ENCODE measurements at regions not wholly inside any gene's neighbourhood (a gene's known extent, or its start where the extent isn't known, plus 50 kb on each side); places are given as distances from the start of the nearest gene placed in this dataset.

DNA sequence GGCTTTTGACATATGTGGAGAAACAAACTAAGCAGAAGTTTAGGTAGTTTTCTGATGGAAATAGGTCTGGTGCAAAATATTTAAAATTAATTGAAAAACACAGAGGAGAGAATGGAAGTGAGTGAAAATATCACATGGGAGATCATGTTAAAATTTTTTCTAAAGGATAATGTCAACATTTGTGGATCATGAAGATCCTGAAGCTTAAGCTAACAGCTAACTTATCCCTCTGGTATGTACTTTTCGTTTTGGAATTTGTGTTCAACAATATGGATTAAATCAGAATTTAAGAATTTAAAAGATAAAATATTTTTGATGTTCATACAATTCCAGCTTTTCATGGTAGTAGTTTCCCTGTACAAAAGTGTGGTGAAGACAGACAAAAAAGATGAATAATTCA lies 572.8 kb upstream of the FAM241A start:
- DNase-seq (ENCODE audit: low spot score), result no peak

DNA sequence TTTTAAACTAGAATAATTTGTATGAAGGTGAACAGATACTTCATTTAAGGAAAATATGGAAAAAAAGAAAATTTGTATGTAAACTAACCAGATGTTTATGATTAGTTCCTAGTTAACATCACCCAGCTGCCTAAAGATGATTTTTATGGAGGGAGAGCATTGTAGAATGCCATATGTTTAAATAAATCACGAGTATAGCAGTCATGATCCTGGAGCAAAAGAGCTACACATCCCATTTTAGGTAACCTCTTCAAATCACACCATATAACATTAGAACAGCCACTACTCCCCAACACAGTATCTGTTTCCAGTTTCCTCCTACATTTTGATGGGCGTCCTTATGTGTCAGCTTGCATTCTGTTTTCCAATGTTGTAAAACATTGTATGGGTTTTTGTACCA lies 571.9 kb upstream of the FAM241A start:
- no peak for DNase-seq (ENCODE audit: low spot score)

DNA sequence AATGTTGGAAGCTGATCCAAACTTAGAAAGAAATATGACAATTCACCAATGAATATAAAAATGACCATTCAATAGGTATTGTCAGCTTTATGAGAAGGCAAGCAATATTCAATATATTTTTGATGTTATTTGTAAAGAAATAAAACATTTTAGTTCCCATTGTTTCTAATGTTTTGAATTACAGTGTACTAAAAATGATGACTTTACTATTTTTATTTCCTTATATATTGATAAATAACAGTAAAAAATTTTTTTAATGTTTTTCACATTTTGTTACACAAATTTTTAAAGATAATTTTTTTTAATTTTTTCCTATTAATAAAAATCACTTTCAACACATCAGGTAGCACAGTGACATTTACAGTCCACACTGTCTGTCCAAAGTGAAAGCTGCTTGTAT lies 565.5 kb upstream of the FAM241A start:
- no peak for DNase-seq (ENCODE audit: low spot score)

DNA sequence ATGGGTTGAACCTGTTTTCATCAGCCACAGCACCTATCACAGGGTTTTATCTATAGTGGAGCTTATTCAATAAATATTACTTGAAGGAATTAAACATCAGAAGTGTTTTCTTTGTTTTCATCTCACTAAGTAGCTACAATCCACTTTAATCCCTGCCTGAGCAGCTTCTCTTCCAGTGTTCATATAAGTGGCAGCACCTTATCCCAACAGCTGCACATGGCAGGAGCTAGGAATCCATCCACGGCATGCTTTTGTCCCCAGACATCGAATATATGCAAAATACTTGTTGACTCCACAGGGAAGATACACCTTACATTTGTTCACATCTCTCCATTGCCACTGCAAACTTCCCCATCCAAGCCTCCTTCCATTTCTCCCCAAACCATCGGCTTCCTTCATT lies 549.8 kb upstream of the FAM241A start:
- DNase-seq (ENCODE audit: low spot score), result no peak

DNA sequence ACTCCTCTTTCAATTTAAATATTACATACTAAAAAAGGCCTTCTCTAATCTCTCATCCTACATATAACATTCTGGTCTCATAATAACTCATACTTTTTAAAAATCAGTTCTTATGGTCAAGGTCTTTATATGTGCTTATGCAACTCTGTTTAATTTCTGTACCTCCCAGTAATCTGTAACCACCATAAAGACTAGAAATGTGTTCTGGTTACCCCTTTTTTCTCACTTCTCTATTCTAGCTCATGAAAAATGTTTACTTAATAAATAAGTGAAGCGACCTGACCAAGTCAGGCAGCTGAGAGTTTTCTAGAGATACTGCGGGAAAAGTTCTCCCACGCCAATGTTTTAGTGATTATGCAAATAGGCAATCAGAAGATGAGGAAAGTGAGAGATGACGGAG lies 548.8 kb upstream of the FAM241A start:
- DNase-seq (ENCODE audit: low spot score), result no peak

DNA sequence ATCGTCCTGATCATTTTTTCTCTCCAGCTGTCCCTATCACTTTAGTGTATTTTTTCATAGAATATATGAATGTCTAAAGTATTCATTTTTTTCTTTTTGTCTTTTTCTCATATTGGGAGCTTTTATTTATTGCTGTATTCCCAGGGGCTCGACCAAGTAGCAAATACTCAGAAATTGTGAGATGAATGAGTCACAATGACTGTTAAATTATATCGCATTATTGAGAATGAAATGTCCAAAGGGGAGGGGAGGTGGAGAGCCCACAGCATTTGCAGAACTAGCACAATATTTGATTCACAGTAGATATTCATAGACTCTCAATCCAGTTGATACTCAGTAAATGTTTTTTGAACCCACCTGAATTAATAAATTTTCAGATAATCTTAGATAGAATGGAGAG lies 543.6 kb upstream of the FAM241A start:
- DNase-seq (ENCODE audit: low spot score), result no peak

DNA sequence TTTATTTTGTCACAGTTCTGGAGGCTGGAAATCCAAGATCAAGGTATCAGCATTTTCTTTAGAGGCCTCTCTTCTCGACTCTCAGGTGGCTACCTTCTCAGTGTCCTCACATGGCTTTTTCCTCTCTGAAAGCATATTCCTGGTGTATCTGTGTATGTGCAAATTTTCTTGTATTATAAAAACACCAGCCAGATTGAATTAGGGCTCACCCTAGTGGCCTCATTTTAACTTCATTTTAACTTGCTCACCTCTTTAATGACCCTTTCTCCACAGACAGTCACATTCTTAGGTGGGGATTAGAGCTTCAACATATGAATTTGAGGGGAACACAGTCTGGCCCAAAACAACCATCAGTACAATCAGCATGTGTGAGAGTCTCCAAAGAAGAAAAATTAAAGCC lies 542.4 kb upstream of the FAM241A start:
- peak; percentile 3 for DNase-seq (ENCODE audit: low spot score)

DNA sequence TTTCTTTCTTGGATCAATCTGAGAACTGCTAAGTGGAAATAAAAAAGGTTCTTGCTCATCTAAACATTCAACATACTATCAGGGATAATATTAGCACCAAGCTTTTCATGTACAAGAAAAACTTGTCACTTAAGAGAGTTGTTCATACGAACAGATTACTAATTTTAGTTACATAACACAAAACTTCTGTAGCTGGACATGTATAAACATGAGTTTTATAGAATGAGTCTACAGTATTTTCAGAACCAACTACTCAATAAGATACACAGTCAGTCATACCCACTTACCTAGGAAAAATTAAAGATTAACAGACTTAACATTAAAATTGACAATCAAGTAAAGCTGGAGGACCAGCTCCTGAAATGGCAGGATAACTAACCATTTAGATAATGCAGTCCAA lies 540.1 kb upstream of the FAM241A start:
- DNase-seq (ENCODE audit: low spot score), result no peak

DNA sequence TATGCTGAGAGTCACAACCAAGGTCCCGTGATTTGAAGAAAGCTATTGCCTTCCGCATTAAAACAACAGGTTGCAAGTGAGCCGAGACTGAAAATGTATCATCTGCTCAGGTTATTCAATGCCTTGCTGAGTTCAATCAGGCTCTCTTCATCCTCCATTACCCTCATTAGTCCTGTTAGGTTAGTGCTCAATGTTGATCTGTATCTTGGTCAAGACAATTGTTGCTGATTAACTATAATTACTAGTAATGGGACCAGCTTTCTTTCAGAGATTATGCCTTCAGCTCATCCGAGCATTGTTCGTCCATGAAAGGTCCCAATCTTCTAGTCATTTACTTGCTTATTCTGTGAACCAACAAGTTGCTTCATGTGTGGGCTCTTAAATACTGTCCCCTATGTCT lies 534.6 kb upstream of the FAM241A start:
- no peak for DNase-seq (ENCODE audit: low spot score)

DNA sequence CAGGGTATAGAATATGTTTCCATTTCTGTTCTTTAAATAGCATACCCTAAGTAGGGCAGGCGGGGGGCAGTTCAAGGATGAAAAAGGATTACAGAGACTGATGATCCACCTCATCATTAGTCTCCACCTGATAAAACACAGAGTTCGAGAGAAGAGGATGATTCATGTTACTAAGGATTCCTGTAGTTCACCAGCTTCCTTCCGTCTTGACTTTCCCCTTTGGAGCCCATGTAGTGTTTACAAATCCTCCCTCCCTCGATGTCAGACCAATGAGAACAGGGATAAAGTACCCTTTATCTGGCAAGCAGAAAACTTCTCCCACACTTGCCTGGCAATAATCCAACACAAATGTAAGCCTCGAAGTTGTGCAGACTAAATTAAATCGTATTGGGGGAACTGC lies 526.3 kb upstream of the FAM241A start:
- no peak for DNase-seq (ENCODE audit: low spot score)

DNA sequence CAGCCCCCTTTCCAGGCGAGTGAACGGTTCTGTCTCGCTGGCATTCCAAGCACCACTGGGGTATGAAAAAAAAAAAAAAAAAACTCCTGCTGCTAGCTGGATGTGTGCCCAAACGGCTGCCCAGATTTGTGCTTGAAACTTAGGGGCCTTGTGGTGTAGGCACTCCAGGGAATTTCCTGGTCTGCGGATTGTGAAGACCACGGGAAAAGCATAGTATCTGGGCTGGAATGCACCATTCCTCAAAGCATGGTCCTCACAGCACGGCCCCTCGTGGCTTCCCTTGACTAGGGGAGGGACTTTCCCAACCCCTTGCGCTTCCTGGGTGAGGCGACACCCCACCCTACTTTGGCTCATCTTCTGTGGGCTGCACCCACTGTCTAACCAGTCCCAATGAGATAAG lies 516.8 kb upstream of the FAM241A start:
- no peak for DNase-seq (ENCODE audit: low spot score)

DNA sequence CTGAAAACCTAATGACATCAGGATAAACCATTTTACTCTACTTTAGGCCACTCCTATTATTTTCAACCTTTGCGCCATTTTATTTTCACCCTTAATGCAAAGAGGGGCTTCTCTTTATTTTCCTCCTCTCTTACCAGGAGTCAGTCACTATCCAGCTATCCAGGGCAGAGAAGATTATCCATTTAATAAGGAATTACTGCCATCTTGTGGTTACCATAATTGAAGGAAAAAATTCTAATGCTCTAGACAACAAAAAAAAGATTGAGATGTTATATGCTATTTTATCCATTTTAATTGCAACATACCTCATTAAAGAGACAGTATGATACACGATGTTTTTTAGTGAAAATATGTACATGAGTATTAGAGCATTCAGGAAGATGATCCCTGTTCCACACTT lies 514.5 kb upstream of the FAM241A start:
- peak; percentile 38 for DNase-seq (ENCODE audit: low spot score)

DNA sequence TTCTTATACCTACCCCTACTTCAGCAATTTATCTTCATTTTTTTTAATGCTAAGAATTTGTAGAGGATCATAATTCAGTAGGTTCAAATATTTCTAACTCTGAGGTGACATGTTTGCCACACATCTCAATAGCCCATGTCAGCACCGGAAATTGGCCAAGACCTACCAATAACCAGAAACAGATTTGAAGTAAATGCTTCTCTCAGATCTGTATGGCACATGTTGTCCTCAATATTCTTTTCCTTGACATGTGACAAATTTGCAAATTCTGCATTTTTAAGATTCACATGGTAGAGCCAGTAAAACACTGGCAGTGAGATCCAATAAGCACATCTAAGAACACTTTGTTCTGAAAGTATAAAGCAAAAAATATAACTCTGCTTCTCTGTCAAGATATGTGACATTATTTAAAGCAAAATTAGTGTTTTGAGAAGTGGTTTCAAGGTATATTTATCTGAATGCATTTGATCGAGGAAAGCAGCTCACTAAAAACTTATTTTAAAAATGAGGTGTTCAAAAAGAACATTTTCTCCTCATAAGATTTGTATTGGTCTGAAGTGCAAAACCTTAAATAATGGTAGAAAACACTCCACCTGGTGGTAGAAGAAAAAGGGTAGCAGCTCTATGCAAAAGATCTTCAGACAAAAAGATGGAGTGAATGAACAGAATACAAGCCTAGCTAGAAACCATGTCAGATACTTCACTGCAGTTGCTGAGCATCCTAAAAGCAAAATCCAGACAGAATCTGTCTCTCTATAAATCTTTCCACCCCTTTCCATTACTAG lies 513.8 kb upstream of the FAM241A start:
- peak; percentile 14 for DNase-seq (ENCODE audit: low spot score)

DNA sequence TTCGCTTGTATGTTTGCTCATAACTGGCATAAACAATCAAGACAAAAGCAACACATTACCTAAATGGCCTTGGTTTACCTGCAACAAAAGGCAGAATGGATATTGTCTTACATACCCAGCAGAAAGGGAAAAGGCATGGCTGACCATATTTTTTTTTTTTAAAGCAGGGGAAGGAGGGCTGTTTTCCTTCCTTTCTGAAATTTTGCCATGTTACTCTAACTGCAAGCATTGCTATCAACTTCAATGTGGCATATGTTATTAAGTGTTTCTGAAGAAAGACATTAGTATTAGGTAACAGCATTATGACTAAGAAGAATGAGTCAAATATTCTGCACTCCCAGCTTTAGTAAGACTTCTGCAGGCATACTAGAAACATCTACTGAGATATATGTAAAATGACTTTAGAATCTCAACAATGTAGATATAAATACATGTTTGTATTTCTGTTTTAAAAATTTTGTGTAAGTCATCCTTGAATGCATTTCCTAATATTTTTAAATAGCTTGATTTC lies 512.6 kb upstream of the FAM241A start:
- no peak for DNase-seq (ENCODE audit: low spot score)

DNA sequence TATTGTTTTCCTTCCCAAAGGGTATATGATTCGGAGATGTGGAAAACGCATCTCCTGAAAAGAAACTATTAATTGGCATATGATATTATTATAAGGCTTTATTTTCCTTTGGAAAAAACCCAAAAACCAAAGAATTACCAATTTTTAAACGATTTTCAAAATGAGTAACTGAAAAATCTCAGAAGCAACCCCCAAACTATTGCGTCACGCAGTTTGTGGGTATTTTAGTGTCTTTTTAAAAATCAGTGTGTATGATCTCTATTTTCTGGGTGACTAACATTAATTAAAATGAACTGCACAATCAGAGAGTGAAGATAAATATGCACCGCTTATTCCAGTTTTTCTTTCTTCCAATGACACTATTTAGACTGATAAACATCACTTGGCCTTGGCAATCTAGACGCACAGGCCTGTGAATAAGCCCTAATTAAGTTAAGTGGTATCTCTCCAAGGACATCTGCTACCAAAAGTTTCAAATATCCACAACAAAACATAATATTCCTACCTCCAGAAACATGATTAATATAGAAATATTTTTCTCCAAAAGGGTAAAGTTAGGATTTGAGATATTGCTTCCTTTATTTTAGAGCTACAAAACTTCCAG lies 511.5 kb upstream of the FAM241A start:
- no peak for DNase-seq (ENCODE audit: low spot score)

DNA sequence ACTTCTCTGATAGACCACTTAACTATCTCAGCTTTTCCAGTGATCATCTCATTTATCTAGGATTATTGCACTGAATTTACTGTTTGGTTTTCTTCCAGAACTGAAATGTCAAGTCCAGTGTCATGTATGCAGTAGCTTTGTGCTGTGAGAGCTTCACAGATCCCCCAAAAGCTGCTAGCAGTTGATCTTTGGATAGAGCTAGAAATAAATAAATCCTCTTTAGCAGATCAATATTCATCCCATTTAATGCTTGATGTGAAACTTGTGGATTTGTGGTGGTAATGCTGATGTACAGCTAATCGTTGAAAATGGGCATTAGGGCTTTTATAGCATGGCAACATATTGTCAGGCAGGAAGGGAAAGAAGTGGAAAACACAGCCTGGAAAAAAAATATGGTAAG lies 509.6 kb upstream of the FAM241A start:
- DNase-seq (ENCODE audit: low spot score), result no peak

DNA sequence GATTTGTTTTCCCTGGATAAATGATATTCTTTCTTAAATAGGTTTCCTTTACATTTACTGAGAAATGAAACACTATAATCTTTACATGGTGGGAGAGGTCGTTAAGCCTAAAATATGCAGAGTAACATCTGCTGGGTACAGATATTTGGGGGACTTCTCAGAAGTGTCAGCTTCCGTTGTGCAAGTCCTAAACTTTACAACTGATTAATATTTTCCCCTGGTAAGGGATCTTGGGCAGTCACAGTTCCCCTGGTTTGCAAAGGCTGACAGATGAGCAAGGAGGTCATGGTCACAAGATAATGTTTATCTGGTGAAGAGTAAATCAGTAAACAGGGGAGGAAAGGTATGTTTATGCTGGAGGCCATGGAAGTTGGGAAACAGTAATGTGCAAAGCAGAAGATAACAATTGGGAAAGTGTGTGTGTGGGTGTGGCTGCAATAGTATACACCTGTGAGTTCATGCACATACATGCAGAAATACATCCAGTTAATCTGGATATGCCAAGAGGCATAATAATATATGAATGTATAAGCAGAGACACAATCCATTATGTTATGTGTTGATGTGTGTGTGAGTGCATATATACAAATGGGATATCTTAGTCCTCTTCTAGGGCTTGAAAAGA lies 508.2 kb upstream of the FAM241A start:
- no peak for DNase-seq (ENCODE audit: low spot score)

DNA sequence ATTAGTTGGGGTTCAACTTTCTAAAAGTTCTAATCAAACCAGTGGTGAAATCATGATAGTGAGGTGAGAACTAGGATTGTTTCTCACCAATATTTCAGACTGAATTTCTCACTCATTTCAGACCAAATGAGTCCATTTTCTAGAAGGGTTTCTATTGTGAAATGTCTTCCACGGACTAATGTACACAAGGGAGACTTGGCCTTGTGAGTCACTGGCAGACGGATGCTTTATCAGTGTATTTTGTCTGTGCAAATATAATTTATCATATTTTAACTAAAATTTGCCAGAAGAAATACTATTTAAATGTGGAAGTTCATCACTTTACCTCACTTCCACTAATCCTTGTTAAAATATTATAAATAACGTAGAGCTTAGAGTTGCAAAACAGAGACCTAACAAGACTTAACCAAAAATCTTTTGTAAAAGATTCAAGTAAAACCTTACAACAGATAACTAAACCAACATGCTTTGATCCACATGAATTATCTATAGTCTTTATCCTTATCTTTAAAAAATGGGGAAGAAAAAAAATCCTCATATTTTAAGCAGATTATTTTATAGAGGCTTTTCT lies 506.0 kb upstream of the FAM241A start:
- no peak for DNase-seq (ENCODE audit: low spot score)

DNA sequence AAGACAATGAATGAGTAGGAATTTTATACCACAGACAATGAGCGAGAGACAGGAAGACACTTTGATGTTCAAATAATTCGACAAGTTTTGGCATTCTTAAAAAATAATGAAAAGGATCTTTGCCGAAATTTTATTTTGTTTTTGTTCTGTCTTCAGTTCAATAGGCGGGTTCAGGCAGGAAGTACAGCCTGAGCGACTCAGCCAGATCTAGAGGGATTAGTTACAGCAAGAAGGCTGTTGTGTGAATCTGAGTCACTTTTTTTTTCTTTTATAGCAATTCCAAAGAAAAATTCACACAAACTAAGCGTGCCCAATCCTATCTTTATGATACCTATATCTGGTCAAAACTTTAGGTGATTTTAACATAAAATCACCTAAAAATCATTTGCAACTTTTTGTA lies 505.4 kb upstream of the FAM241A start:
- no peak for DNase-seq (ENCODE audit: low spot score)

DNA sequence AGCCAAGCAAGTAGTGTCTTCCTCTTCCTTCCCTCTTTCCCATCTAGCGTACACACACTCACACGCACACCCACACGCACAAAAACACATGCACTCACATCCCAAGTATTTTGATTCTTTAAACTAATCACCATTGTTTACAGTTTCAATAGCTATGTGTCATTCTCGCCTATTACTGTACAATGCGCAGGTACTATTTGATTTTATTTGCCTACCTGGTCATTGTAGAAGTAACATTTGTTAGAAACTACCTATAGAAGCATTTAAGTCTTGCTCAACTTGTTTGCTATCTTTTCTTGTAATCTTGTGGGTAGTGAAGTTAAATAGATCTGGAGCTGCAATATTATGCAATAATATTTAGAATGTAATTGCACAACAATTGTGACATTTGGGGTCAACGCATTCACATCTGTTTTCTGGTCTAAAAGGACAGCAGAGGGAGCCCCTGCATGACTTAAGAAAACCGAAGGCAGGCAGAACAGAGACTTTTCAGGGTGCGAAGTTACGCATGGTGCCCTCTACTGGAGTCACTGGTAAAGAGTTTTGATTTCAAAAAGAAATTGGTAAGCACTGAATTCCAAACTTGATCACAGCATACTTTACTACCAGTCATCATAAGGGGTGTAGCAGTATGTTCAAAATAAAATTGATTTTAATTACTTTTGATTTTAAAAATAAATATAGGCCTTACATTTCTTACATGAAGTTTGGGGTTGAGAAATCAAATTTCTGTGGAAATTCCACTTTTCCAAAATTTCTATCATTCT lies 503.3 kb upstream of the FAM241A start:
- DNase-seq (ENCODE audit: low spot score), result peak; percentile 87

DNA sequence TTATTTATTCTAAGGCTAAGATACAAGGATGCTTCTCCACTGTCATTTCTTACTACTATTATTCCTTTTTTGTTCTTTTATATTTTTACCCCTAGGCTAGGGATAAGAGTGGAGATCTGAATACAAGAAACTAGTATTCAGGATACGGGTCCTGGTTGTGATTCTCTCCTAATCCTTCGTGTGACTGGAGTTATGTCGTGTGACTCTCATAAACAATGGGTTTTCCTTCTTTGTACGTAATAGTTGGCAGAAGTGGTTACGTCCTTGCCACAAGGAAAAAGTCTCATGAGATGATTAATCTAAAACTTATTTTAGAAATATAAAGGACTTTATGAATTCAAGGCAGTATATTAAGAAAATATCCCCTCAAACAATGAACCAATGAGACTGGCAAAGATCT lies 497.2 kb upstream of the FAM241A start:
- no peak for DNase-seq (ENCODE audit: low spot score)

DNA sequence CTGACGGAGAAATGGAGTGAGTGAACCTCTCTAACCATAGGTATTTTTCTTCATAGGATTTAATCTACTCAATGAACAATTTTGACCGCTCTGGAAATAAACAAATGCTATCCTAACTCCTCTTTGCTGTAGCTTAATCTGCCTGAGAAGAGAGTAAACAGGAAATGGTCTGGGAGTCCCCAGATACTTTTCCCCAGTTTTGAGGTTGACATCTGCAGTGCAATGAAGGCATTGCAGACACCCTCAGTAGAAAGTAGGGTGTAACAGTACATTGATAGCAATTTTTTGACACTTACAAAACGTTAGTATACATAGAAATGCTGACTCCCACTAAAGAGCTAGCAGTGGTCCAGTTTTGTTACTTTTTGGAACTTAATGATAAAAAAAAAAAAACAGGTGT lies 495.9 kb upstream of the FAM241A start:
- no peak for DNase-seq (ENCODE audit: low spot score)
